ENCODE measurements at regions not wholly inside any gene's neighbourhood (a gene's known extent, or its start where the extent isn't known, plus 50 kb on each side); places are given as distances from the start of the nearest gene placed in this dataset.

GRCh38 chr3:118548434-118548833 is 486.2 kb downstream of the IGSF11 start:
- no peaks in the 10 kb centered on the region for H3K9me3 ChIP-seq (ENCODE audit: control insufficient read depth in 2 of 2, low read length in 2 of 2)
- H3K9ac ChIP-seq (ENCODE audit: low read length in 2 of 2), result no peak overlapping the region
- H3K4me3 ChIP-seq (ENCODE audit: low read length in 2 of 2), result no peak overlapping the region
- H3K27me3 ChIP-seq (ENCODE audit: control insufficient read depth in 1 of 2, insufficient read depth in 2 of 2, low read length in 2 of 2), result no peaks in the 10 kb centered on the region
- H3K36me3 ChIP-seq (ENCODE audit: control insufficient read depth in 2 of 2, insufficient read depth in 2 of 2, low read length in 2 of 2), result no peaks in the 10 kb centered on the region
- H3K4me1 ChIP-seq (ENCODE audit: control insufficient read depth, insufficient read depth, low read length), result no peaks in the 10 kb centered on the region
- no peak overlapping the region for H3K27ac ChIP-seq (ENCODE audit: low read length)

GRCh38 chr3:118550122-118550521 is 484.5 kb downstream of the IGSF11 start:
- H3K27ac ChIP-seq (ENCODE audit: low read length), result no peak overlapping the region
- H3K4me1 ChIP-seq (ENCODE audit: control insufficient read depth, insufficient read depth, low read length), result no peaks in the 10 kb centered on the region
- H3K4me3 ChIP-seq (ENCODE audit: low read length in 2 of 2), result no peak overlapping the region
- H3K9ac ChIP-seq (ENCODE audit: low read length in 2 of 2), result no peak overlapping the region
- H3K27me3 ChIP-seq (ENCODE audit: control insufficient read depth in 1 of 2, insufficient read depth in 2 of 2, low read length in 2 of 2), result no peaks in the 10 kb centered on the region
- no peaks in the 10 kb centered on the region for H3K36me3 ChIP-seq (ENCODE audit: control insufficient read depth in 2 of 2, insufficient read depth in 2 of 2, low read length in 2 of 2)
- H3K9me3 ChIP-seq (ENCODE audit: control insufficient read depth in 2 of 2, low read length in 2 of 2), result no peaks in the 10 kb centered on the region

GRCh38 chr3:118550556-118550955 is 484.1 kb downstream of the IGSF11 start:
- Histone ChIP-seq H3K9ac (ENCODE audit: low read length in 2 of 2) (no peak overlapping the region), H3K4me1 (ENCODE audit: control insufficient read depth, insufficient read depth, low read length) (no peaks in the 10 kb centered on the region), H3K9me3 (ENCODE audit: control insufficient read depth in 2 of 2, low read length in 2 of 2) (no peaks in the 10 kb centered on the region), H3K36me3 (ENCODE audit: control insufficient read depth in 2 of 2, insufficient read depth in 2 of 2, low read length in 2 of 2) (no peaks in the 10 kb centered on the region), H3K27me3 (ENCODE audit: control insufficient read depth in 1 of 2, insufficient read depth in 2 of 2, low read length in 2 of 2) (no peaks in the 10 kb centered on the region), H3K27ac (ENCODE audit: low read length) (no peak overlapping the region), H3K4me3 (ENCODE audit: low read length in 2 of 2) (no peak overlapping the region)

- Histone ChIP-seq H3K27me3 (ENCODE audit: control insufficient read depth in 1 of 2, insufficient read depth in 2 of 2, low read length in 2 of 2) (no peaks in the 10 kb centered on the region), H3K9me3 (ENCODE audit: control insufficient read depth in 2 of 2, low read length in 2 of 2) (no peaks in the 10 kb centered on the region), H3K27ac (ENCODE audit: low read length) (no peak overlapping the region), H3K36me3 (ENCODE audit: control insufficient read depth in 2 of 2, insufficient read depth in 2 of 2, low read length in 2 of 2) (no peaks in the 10 kb centered on the region), H3K9ac (ENCODE audit: low read length in 2 of 2) (no peak overlapping the region), H3K4me3 (ENCODE audit: low read length in 2 of 2) (no peak overlapping the region), H3K4me1 (ENCODE audit: control insufficient read depth, insufficient read depth, low read length) (no peaks in the 10 kb centered on the region)
Observed at GRCh38 chr3:118554148-118554838, 480.4 kb downstream of the IGSF11 start.

GRCh38 chr3:118556983-118557382 is 477.7 kb downstream of the IGSF11 start:
- no peaks in the 10 kb centered on the region for H3K4me1 ChIP-seq (ENCODE audit: control insufficient read depth, insufficient read depth, low read length)
- H3K9ac ChIP-seq (ENCODE audit: low read length in 2 of 2), result no peak overlapping the region
- no peaks in the 10 kb centered on the region for H3K36me3 ChIP-seq (ENCODE audit: control insufficient read depth in 2 of 2, insufficient read depth in 2 of 2, low read length in 2 of 2)
- H3K9me3 ChIP-seq (ENCODE audit: control insufficient read depth in 2 of 2, low read length in 2 of 2), result no peaks in the 10 kb centered on the region
- no peak overlapping the region for H3K27ac ChIP-seq (ENCODE audit: low read length)
- no peaks in the 10 kb centered on the region for H3K27me3 ChIP-seq (ENCODE audit: control insufficient read depth in 1 of 2, insufficient read depth in 2 of 2, low read length in 2 of 2)
- no peak overlapping the region for H3K4me3 ChIP-seq (ENCODE audit: low read length in 2 of 2)

GRCh38 chr3:118557513-118557912 is 477.1 kb downstream of the IGSF11 start:
- H3K27ac ChIP-seq (ENCODE audit: low read length), result no peak overlapping the region
- H3K4me1 ChIP-seq (ENCODE audit: control insufficient read depth, insufficient read depth, low read length), result no peaks in the 10 kb centered on the region
- no peaks in the 10 kb centered on the region for H3K9me3 ChIP-seq (ENCODE audit: control insufficient read depth in 2 of 2, low read length in 2 of 2)
- no peaks in the 10 kb centered on the region for H3K36me3 ChIP-seq (ENCODE audit: control insufficient read depth in 2 of 2, insufficient read depth in 2 of 2, low read length in 2 of 2)
- no peak overlapping the region for H3K4me3 ChIP-seq (ENCODE audit: low read length in 2 of 2)
- no peaks in the 10 kb centered on the region for H3K27me3 ChIP-seq (ENCODE audit: control insufficient read depth in 1 of 2, insufficient read depth in 2 of 2, low read length in 2 of 2)
- H3K9ac ChIP-seq (ENCODE audit: low read length in 2 of 2), result no peak overlapping the region

- Histone ChIP-seq H3K9ac (ENCODE audit: low read length in 2 of 2) (no peak overlapping the region), H3K27me3 (ENCODE audit: control insufficient read depth in 1 of 2, insufficient read depth in 2 of 2, low read length in 2 of 2) (no peaks in the 10 kb centered on the region), H3K4me3 (ENCODE audit: low read length in 2 of 2) (no peak overlapping the region), H3K9me3 (ENCODE audit: control insufficient read depth in 2 of 2, low read length in 2 of 2) (no peaks in the 10 kb centered on the region), H3K4me1 (ENCODE audit: control insufficient read depth, insufficient read depth, low read length) (no peaks in the 10 kb centered on the region), H3K36me3 (ENCODE audit: control insufficient read depth in 2 of 2, insufficient read depth in 2 of 2, low read length in 2 of 2) (no peaks in the 10 kb centered on the region), H3K27ac (ENCODE audit: low read length) (no peak overlapping the region)
Observed at GRCh38 chr3:118559286-118559685, 475.4 kb downstream of the IGSF11 start.

- Histone ChIP-seq H3K4me3 (ENCODE audit: low read length in 2 of 2) (no peak overlapping the region), H3K9ac (ENCODE audit: low read length in 2 of 2) (no peak overlapping the region), H3K27ac (ENCODE audit: low read length) (no peak overlapping the region), H3K9me3 (ENCODE audit: control insufficient read depth in 2 of 2, low read length in 2 of 2) (no peaks in the 10 kb centered on the region), H3K4me1 (ENCODE audit: control insufficient read depth, insufficient read depth, low read length) (no peaks in the 10 kb centered on the region), H3K27me3 (ENCODE audit: control insufficient read depth in 1 of 2, insufficient read depth in 2 of 2, low read length in 2 of 2) (no peaks in the 10 kb centered on the region), H3K36me3 (ENCODE audit: control insufficient read depth in 2 of 2, insufficient read depth in 2 of 2, low read length in 2 of 2) (no peaks in the 10 kb centered on the region)
Observed at GRCh38 chr3:118564800-118565199, 469.8 kb downstream of the IGSF11 start.

- Histone ChIP-seq H3K9ac (ENCODE audit: low read length in 2 of 2) (no peak overlapping the region), H3K4me3 (ENCODE audit: low read length in 2 of 2) (no peak overlapping the region), H3K9me3 (ENCODE audit: control insufficient read depth in 2 of 2, low read length in 2 of 2) (no peaks in the 10 kb centered on the region), H3K4me1 (ENCODE audit: control insufficient read depth, insufficient read depth, low read length) (peaks cover 8% of the 10 kb centered on the region), H3K36me3 (ENCODE audit: control insufficient read depth in 2 of 2, insufficient read depth in 2 of 2, low read length in 2 of 2) (no peaks in the 10 kb centered on the region), H3K27ac (ENCODE audit: low read length) (no peak overlapping the region), H3K27me3 (ENCODE audit: control insufficient read depth in 1 of 2, insufficient read depth in 2 of 2, low read length in 2 of 2) (no peaks in the 10 kb centered on the region)
Observed at GRCh38 chr3:118573912-118574311, 460.7 kb downstream of the IGSF11 start.

- H3K36me3 ChIP-seq (ENCODE audit: control insufficient read depth in 2 of 2, insufficient read depth in 2 of 2, low read length in 2 of 2), result no peaks in the 10 kb centered on the region
- H3K9ac ChIP-seq (ENCODE audit: low read length in 2 of 2), result no peak overlapping the region
- no peaks in the 10 kb centered on the region for H3K9me3 ChIP-seq (ENCODE audit: control insufficient read depth in 2 of 2, low read length in 2 of 2)
- peak overlapping the region in 1 of 2 donors; percentile 10 for H3K4me3 ChIP-seq (ENCODE audit: low read length in 2 of 2)
- no peak overlapping the region for H3K27ac ChIP-seq (ENCODE audit: low read length)
- peaks cover 8% of the 10 kb centered on the region for H3K4me1 ChIP-seq (ENCODE audit: control insufficient read depth, insufficient read depth, low read length)
- H3K27me3 ChIP-seq (ENCODE audit: control insufficient read depth in 1 of 2, insufficient read depth in 2 of 2, low read length in 2 of 2), result no peaks in the 10 kb centered on the region
Observed at GRCh38 chr3:118577055-118577777, 457.4 kb downstream of the IGSF11 start.

- no peaks in the 10 kb centered on the region for H3K9me3 ChIP-seq (ENCODE audit: control insufficient read depth in 2 of 2, low read length in 2 of 2)
- no peak overlapping the region for H3K4me3 ChIP-seq (ENCODE audit: low read length in 2 of 2)
- H3K27me3 ChIP-seq (ENCODE audit: control insufficient read depth in 1 of 2, insufficient read depth in 2 of 2, low read length in 2 of 2), result no peaks in the 10 kb centered on the region
- no peaks in the 10 kb centered on the region for H3K36me3 ChIP-seq (ENCODE audit: control insufficient read depth in 2 of 2, insufficient read depth in 2 of 2, low read length in 2 of 2)
- no peak overlapping the region for H3K27ac ChIP-seq (ENCODE audit: low read length)
- peaks cover 8% of the 10 kb centered on the region for H3K4me1 ChIP-seq (ENCODE audit: control insufficient read depth, insufficient read depth, low read length)
- no peak overlapping the region for H3K9ac ChIP-seq (ENCODE audit: low read length in 2 of 2)
Observed at GRCh38 chr3:118578559-118578958, 456.1 kb downstream of the IGSF11 start.
